Karpas-422 (cell line): ENCODE measurements at regions not wholly inside any gene's neighbourhood (a gene's known extent, or its start where the extent isn't known, plus 50 kb on each side); places are given as distances from the start of the nearest gene placed in this dataset.

Source experiments
- DNase-seq: peaks from one replicate; pipeline ENCODE4 v3.0.0-alpha.2; 2015
- H2AFZ ChIP-seq: fragments of 200-600 bp; sonication (generic); 2 replicates; pipeline ENCODE4 v1.6.1; 2014; ENCODE audit warnings: antibody characterized with exemption, low read length, mixed read lengths
- H3K27ac ChIP-seq: fragments of 200-600 bp; sonication (generic); 2 replicates; pipeline ENCODE4 v1.5.1; 2014; ENCODE audit warnings: mild to moderate bottlenecking, low read length, moderate library complexity
- H3K27me3 ChIP-seq: fragments of 200-600 bp; sonication (generic); 2 replicates; pipeline ENCODE4 v1.6.1; 2014; ENCODE audit warnings: low read length, mixed read lengths
- H3K36me3 ChIP-seq: fragments of 200-600 bp; sonication (generic); 2 replicates; pipeline ENCODE4 v1.6.1; 2014; ENCODE audit warnings: low read length, mixed read lengths; ENCODE audit not compliant: insufficient read depth
- H3K4me1 ChIP-seq: fragments of 200-600 bp; sonication (generic); 2 replicates; pipeline ENCODE4 v1.6.1; 2014; ENCODE audit warnings: mild to moderate bottlenecking, low read length, mixed read lengths
- H3K4me2 ChIP-seq: fragments of 200-600 bp; sonication (generic); 2 replicates; pipeline ENCODE4 v1.6.1; 2014; ENCODE audit warnings: low read length, low read depth, mild to moderate bottlenecking; ENCODE audit not compliant: poor library complexity, severe bottlenecking
- H3K4me3 ChIP-seq: fragments of 200-600 bp; sonication (generic); 2 replicates; pipeline ENCODE4 v1.5.1; 2014; ENCODE audit warnings: mild to moderate bottlenecking, antibody characterized with exemption, low read length, mixed read lengths
- H3K79me2 ChIP-seq: fragments of 200-600 bp; sonication (generic); 2 replicates; pipeline ENCODE4 v1.6.1; 2014; ENCODE audit warnings: mild to moderate bottlenecking, low read length, mixed read lengths
- H3K9ac ChIP-seq: fragments of 200-600 bp; sonication (generic); 2 replicates; pipeline ENCODE4 v1.6.0; 2014; ENCODE audit warnings: low read length
- H3K9me2 ChIP-seq: fragments of 200-600 bp; sonication (generic), shearing (Covaris generic); replicated peaks from 2 replicates; pipeline ENCODE4 v1.6.0; 2014; ENCODE audit warnings: mild to moderate bottlenecking, low read length, moderate library complexity; ENCODE audit not compliant: insufficient read depth
- H3K9me3 ChIP-seq: fragments of 300-700, 200-600 bp; sonication (generic); 2 replicates; pipeline ENCODE4 v1.6.1; 2014; ENCODE audit warnings: low read length, mixed read lengths
- H4K20me1 ChIP-seq: fragments of 200-600 bp; sonication (generic); 2 replicates; pipeline ENCODE4 v1.6.1; 2014; ENCODE audit warnings: mild to moderate bottlenecking, antibody characterized with exemption, low read length, low read depth; ENCODE audit not compliant: insufficient read depth

- H2AFZ ChIP-seq = no peak overlapping the region
- no peaks in the 10 kb centered on the region for H3K27me3 ChIP-seq
- H3K4me1 ChIP-seq = no peaks in the 10 kb centered on the region
- H4K20me1 ChIP-seq = no peaks in the 10 kb centered on the region
- no peak overlapping the region for H3K4me2 ChIP-seq
- H3K9me3 ChIP-seq = no peaks in the 10 kb centered on the region
- DNase-seq = no peak
- H3K36me3 ChIP-seq = no peaks in the 10 kb centered on the region
- no peak overlapping the region for H3K27ac ChIP-seq
- no peaks in the 10 kb centered on the region for H3K9me2 ChIP-seq
- H3K79me2 ChIP-seq = no peaks in the 10 kb centered on the region
- H3K9ac ChIP-seq = no peak overlapping the region
- H3K4me3 ChIP-seq = no peak overlapping the region
These were observed 76.2 kb downstream of the PTPRS start for GRCh38 chr19:5264453-5264852.

DNA sequence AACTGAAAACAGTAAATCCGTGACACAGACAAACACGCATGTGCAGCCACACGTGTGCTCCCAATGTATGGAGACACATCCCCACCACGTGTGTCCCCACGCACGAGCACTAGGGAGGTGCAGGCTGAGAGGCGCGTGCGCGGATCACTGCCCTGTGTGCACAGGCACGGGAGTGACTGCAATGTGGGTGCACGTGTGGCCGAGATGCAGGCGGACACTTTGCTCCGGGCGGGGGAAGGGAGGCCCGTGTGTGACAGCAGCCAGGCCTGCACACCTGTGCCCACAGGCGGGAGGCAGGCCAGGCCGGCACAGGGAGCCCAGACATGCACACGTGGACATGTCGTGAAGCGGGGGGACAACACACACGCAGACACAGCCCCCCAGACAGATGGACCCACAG lies 77.0 kb downstream of the PTPRS start:
- Histone ChIP-seq H3K4me3 (no peak overlapping the region), H4K20me1 (no peaks in the 10 kb centered on the region), H3K27me3 (no peaks in the 10 kb centered on the region), H3K36me3 (0 out of 2 replicates have a peak, but pooled peaks cover 3% of the 10 kb centered on the region), H3K9me2 (no peaks in the 10 kb centered on the region), H3K4me2 (no peak overlapping the region), H3K9ac (no peak overlapping the region), H3K4me1 (no peaks in the 10 kb centered on the region), H3K79me2 (no peaks in the 10 kb centered on the region), H2AFZ (no peak overlapping the region), H3K9me3 (no peaks in the 10 kb centered on the region), H3K27ac (no peak overlapping the region)
- DNase-seq = no peak

DNA sequence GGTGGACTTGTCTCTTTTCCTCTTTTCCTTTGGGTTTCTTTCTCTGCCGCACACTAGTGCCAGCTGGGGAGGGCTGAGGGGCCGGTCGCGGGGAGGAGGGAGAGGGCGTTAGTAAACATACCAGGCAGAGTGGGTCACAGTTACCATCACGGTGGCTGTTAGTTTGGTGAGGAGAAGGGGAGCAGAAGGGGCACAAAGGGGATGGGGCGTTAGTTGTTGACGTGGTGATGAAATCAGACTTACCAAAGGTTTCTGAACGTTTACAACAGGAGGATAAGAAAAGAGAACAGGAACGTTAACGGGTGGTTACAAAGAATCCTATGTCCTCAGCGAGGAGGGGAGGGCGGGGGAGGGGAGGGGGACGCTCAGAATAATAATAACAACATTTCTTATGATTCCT lies 77.9 kb downstream of the PTPRS start:
- Histone ChIP-seq H3K4me1 (no peaks in the 10 kb centered on the region), H3K9me3 (no peaks in the 10 kb centered on the region), H3K9ac (no peak overlapping the region), H2AFZ (no peak overlapping the region), H3K36me3 (0 out of 2 replicates have a peak, but pooled peaks cover 3% of the 10 kb centered on the region), H4K20me1 (no peaks in the 10 kb centered on the region), H3K9me2 (no peaks in the 10 kb centered on the region), H3K4me3 (no peak overlapping the region), H3K27ac (no peak overlapping the region), H3K79me2 (no peaks in the 10 kb centered on the region), H3K4me2 (no peak overlapping the region), H3K27me3 (no peaks in the 10 kb centered on the region)
- DNase-seq = no peak

- H3K9ac ChIP-seq = no peak overlapping the region
- no peaks in the 10 kb centered on the region for H3K27me3 ChIP-seq
- H3K4me2 ChIP-seq = no peak overlapping the region
These were observed 79.3 kb downstream of the PTPRS start for GRCh38 chr19:5261156-5261890.

GRCh38 chr19:5260381-5260967 lies 80.1 kb downstream of the PTPRS start:
- H3K9me3 ChIP-seq = no peaks in the 10 kb centered on the region

More at GRCh38 chr19:5261156-5261890, 79.3 kb downstream of the PTPRS start:
- Histone ChIP-seq H3K9me3 (no peaks in the 10 kb centered on the region), H3K27ac (no peak overlapping the region), H3K9me2 (no peaks in the 10 kb centered on the region), H3K36me3 (0 out of 2 replicates have a peak, but pooled peaks cover 3% of the 10 kb centered on the region), H3K4me3 (no peak overlapping the region), H2AFZ (no peak overlapping the region), H3K79me2 (no peaks in the 10 kb centered on the region), H4K20me1 (no peaks in the 10 kb centered on the region), H3K4me1 (no peaks in the 10 kb centered on the region)
- DNase-seq = no peak

GRCh38 chr19:5259750-5260149 lies 80.9 kb downstream of the PTPRS start:
- H3K9me2 ChIP-seq = no peaks in the 10 kb centered on the region
- H3K9ac ChIP-seq = no peak overlapping the region
- no peaks in the 10 kb centered on the region for H3K27me3 ChIP-seq
- H2AFZ ChIP-seq = no peak overlapping the region
- H3K27ac ChIP-seq = no peak overlapping the region
- H4K20me1 ChIP-seq = no peaks in the 10 kb centered on the region
- H3K9me3 ChIP-seq = no peaks in the 10 kb centered on the region
- H3K4me1 ChIP-seq = no peaks in the 10 kb centered on the region
- H3K36me3 ChIP-seq = peaks cover 9% of the 10 kb centered on the region; the same call in 1 of the 2 replicates
- H3K4me2 ChIP-seq = no peak overlapping the region
- H3K79me2 ChIP-seq = no peaks in the 10 kb centered on the region
- H3K4me3 ChIP-seq = no peak overlapping the region
- DNase-seq = no peak

More at GRCh38 chr19:5260381-5260967, 80.1 kb downstream of the PTPRS start:
- no peaks in the 10 kb centered on the region for H3K79me2 ChIP-seq
- H3K9me2 ChIP-seq = no peaks in the 10 kb centered on the region
- H3K9ac ChIP-seq = no peak overlapping the region
- no peaks in the 10 kb centered on the region for H3K27me3 ChIP-seq
- no peaks in the 10 kb centered on the region for H4K20me1 ChIP-seq
- no peaks in the 10 kb centered on the region for H3K4me1 ChIP-seq
- H3K4me3 ChIP-seq = no peak overlapping the region
- H2AFZ ChIP-seq = no peak overlapping the region
- H3K36me3 ChIP-seq = 0 out of 2 replicates have a peak, but pooled peaks cover 3% of the 10 kb centered on the region
- DNase-seq = no peak
- H3K27ac ChIP-seq = no peak overlapping the region
- no peak overlapping the region for H3K4me2 ChIP-seq

DNA sequence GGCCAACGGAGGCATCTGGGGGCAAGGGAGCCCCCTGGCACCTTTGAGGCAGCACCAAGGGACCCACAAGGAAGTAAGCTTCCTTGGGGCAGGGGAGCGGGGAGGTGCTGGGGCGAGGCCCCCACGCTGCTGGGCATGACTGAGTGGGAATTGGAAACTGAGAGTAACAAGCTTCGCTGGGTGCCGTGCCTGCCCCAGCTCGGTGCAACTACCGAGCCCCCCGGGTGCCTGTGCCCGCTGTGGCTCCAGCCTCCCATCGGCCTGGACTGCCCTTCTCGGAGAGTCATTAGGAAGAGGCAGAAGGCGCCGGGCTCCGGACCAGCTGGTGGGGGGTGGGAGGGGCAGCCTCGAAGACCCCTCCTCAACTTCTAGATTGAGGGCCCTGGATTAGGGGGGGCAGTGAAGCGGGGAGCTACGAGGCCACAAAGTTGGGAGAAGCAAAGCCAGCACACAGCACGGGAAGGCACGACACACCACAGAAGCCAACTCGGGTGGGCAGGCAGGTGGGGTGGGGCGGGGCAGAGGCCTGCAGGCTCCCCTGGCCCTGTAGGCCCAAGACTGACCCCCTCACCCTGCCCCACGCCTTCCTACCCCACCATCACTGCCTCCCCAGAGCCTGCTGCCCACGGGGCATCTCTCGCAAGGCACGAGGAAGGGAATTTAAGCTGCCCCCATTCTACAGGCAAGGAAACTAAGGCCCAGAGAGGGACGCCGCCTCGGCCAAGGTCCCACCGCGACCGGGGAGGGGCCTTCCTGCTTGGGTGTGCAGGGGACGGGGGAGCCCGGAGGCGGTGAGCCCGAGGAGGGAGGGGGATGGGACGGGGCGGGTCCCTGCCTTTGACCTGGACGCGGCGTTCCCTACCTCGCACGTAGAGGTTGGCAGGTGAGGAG lies 83.2 kb downstream of the PTPRS start:
- no peak for DNase-seq
- H3K27me3 ChIP-seq = no peaks in the 10 kb centered on the region
- no peak overlapping the region for H2AFZ ChIP-seq
- H3K9ac ChIP-seq = no peak overlapping the region
- no peak overlapping the region for H3K4me3 ChIP-seq
- no peaks in the 10 kb centered on the region for H3K9me3 ChIP-seq
- H3K36me3 ChIP-seq = peaks cover 11% of the 10 kb centered on the region; the same call in 1 of the 2 replicates
- no peaks in the 10 kb centered on the region for H3K9me2 ChIP-seq
- H3K4me1 ChIP-seq = no peaks in the 10 kb centered on the region
- no peak overlapping the region for H3K27ac ChIP-seq
- no peaks in the 10 kb centered on the region for H3K79me2 ChIP-seq
- H3K4me2 ChIP-seq = no peak overlapping the region
- H4K20me1 ChIP-seq = no peaks in the 10 kb centered on the region
